HG02763 (cell line): ENCODE measurements at regions not wholly inside any gene's neighbourhood (a gene's known extent, or its start where the extent isn't known, plus 50 kb on each side); places are given as distances from the start of the nearest gene placed in this dataset.
"Not testable (repeated sequence)": the region's sequence is repeated elsewhere in the genome, so short reads cannot be mapped to it uniquely, and the experiment has no call there.

Experiments
- ATAC-seq: cut with Tn5 transposase; IDR thresholded peaks from one replicate; pipeline ENCODE4 v1.9.1; 2021; ENCODE audit warnings: mild to moderate bottlenecking, moderate library complexity; ENCODE audit not compliant: unreplicated experiment

DNA sequence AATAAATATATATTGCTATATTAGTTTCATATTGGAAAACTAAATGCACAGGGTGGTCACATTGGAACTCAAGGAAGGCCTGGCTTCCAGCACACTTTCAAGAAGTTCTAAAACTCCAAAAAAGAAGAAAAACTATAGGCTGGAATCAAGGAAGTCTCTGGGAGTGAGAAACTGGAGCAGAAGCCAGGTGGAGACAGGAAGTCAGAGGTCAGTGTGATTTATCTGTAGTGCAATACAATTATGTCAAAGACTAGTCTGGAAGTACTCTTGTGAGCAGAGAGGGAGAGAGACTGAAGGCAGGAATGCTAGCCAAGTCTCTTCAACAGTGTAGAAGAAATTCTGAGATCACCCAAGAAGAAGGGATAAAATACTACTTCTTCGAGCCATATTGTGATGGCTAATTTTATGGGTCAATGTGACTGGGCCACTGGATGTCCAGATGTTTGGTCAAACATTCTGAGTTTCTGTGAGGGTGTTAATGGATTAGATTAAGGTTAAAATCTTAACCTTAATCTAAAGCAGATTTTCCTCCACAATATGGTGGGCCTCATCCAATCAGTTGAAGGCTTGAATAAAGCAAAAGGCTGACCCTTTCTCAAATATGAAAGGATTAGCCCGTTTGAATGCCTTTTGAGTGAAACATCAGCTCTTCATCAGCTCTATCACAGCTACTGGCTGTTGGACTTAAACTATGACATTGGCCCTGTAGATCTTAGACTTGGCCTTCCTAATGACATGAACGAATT, 208.0 kb downstream of the TDRD15 start:
- ATAC-seq: no peak

- ATAC-seq: no peak
These were observed 209.3 kb downstream of the TDRD15 start for GRCh38 chr2:21332993-21333625.

- no peak for ATAC-seq
These were observed 209.9 kb downstream of the TDRD15 start for GRCh38 chr2:21333684-21334083.

GRCh38 chr2:21346984-21347383, 223.2 kb downstream of the TDRD15 start:
- ATAC-seq: no peak

DNA sequence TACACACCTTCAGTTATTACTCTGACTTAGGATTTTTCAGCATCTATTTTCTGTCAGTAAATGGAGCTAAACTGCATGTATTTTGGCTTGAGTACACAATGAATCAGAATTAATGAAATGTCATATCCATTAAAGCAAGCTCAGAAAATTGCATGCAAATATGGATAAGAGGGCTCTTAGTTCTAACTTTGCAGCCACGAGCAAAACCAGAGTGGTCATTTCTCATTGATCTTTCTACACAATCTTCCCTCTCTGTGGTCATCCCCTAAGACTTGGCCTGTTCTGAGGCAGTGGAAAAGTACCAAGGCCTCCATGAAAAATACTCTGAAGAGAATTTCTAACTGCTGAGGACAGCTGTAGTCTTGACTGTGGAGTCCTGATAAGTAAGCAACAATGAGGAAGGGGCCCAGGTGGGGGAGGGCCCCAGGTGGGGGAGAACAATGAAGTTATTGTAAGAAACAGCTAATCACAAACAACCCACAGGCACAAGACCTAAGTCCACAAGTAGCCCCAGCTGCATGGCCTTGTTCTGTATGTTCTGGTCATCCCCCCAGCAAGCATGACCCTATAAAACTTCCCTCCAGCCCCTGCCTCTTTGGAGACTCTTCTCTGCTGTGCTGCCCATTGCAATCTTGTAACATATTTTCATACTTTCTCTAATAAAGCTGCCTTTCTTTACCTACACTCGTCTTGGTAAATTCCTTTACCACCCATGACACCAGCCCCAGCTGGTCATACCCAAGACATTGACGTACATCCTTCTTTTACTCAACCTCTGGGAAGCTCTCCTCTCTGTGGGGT, 230.3 kb downstream of the TDRD15 start:
- ATAC-seq: no peak

DNA sequence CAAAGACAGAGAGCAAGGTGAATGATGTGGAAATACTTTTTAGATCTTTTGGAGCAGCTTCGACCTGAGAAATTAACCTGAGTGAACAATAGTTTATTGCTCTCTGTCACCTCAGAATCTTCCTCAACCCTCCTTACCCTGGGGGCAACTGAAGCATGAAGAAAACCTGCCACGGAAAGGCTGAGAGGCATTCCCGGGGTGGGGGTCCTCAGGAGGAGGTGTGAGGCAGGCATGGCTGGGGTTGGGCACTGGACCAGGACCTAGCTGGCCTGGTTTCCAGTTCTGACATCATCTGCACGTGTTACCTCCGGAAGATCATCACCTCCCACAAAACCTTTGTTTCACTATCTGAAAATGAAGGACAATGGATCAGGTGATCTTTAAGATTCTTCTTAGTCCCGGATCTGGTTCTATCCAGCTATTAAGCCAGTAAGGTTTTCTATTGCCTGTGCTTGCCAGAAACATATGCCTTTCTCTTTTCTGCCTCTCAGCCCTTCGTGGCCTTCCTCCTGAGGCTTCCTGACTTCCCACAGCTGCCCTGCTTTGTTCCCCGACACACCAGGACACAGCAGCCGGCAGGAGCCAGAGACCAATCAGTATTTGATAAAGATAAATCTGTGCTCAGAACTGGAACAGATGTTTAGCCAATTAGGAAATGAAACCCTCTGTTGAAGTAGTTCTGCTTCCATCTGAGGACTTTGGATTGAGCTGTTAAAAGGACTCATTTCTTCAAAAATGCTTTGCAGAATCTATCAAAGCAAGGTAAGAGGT, 232.5 kb downstream of the TDRD15 start:
- ATAC-seq: no peak

- no peak for ATAC-seq
These were observed 233.1 kb downstream of the TDRD15 start for GRCh38 chr2:21356857-21357255.

DNA sequence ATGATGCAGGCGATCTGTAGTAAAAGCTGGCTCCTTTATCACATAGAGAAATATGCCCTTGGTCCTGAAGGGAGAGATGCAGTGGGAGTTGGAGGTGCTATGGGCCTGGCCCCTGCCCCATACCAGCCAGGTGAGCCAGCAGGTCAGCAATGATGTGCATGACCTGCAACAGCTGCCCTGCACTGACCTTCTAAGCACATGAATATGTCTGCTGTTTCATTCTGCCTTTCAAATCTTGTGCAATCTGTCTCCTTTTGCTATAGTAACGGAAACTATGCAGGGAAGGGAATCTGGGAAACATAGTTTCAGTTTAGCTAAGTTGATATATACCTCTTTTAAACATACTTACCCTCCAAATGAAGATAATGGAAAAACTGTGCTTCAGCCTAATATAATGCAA, 235.2 kb downstream of the TDRD15 start:
- ATAC-seq: no peak

DNA sequence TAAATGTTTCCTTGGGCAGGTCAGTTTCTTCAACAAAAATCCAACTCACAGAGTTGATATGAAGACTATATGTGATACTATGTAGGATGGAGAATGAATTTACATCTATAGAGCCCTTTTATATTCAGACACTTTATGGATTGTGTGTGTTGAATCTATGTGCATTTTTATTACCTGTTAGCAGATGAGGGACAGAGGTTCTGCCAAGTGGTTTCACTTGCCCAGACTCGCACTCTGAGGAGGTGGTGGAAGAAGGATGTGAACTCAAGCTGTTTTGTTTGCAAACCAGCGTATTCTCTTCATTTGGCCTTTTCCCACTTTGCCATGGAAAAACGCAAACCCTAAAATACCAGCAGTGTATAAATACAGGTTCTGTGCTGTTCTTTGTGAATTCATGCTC, 237.6 kb downstream of the TDRD15 start:
- no peak for ATAC-seq

DNA sequence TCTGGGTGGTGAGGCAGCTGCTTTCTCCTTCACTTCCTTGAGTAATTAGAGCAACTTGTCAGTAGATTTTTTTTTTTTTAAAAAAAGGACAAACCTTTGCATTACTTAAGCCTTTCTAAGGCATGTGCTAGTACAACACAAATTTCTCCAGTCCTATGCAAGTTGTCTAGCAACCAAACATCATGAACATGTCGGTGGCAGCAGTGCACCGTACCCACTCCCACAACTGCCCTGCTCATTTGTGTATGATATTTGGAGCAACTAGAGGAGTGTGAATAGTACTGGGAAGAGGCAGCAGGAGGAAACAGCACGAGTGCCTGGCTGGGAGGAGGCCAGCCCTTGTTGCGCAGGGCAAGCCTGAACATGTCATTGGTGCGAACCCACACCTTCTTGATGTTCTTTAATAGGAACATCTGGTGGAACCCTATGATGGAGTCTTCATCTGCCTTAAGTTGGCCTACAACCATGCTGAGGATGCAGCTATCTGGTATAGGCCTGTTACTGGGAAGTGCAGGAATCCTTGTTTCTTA, 238.3 kb downstream of the TDRD15 start:
- ATAC-seq: no peak

DNA sequence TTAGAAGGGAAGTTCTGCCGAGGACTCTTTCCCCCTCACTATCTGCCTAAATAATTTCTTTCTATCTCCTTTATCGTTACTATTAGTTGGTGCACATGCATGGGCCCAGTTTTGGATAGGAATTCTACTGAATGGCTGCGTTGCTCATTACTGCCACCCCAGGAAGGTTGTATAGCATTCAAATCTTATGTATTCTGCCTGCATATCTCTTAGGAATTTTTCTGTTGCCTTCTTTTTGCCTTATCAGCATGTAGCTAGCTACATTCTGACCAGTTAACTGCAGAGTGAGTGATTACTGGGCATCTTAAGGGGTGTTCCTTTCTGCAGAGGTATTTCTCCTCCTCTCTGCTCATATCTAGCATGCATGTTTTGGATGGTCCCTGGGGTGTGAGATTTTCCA, 239.6 kb downstream of the TDRD15 start:
- no peak for ATAC-seq

GRCh38 chr2:21367421-21367820, 243.7 kb downstream of the TDRD15 start:
- no peak for ATAC-seq

GRCh38 chr2:21369787-21370186, 246.0 kb downstream of the TDRD15 start:
- ATAC-seq: no peak

GRCh38 chr2:21371499-21372003, 247.8 kb downstream of the TDRD15 start:
- ATAC-seq: no peak

DNA sequence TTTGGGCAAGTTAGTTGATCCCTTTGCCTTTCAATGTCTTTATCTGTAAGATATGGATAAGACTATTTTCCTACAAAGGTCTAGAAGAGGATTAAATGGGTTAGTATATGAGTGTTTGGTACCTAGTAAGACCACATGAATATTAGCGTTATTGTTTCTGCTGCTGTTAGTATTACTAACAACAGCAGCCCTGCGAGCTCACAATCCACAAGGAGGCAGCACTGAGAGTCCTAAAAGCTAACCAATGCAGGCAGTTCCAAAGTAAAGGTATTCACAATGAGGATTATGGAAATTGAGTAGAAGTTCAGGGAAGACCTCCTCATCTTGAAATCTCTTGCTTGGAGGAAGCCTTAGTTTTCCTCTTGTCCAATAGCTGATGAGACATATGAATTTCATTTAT, 248.9 kb downstream of the TDRD15 start:
- no peak for ATAC-seq

DNA sequence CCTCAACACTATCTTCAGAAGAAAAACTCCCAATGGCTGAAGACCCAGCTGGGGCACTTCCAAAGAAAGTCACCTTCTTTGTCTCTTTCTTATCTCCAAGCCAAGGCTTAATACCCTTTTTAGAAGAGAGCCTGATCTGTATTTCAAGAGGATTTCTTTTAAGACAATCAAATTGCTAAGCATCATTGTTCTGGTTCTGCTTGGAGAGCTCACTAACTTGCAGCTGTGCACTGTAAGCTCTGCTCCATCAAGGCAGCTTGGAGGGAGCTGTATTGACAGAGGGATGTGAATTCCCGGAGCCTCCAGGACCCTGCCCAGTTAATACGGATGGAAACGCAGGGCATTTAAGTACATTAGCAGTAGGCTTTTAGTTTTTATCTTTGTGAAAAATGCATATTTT, 253.1 kb downstream of the TDRD15 start:
- ATAC-seq: no peak

DNA sequence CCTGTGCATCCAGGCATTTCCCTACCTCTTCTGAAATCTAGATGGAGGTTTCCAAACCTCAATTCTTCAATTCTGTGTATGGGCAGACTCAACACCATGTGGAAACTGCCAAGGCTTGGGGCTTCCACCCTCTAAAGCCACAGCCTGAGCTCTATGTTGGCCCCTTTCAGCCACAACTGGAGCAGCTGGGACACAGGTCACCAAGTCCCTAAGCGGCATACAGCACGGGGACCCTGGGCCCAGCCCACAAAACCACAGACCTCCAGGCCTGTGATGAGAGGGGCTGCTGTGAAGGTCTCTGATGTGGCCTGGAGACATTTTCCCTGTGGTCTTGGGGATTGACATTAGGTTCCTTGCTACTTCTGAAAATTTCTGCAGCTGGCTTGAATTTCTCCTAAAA, 255.4 kb downstream of the TDRD15 start:
- ATAC-seq: no peak

GRCh38 chr2:21379668-21380067, 255.9 kb downstream of the TDRD15 start:
- not testable (repeated sequence) for ATAC-seq

GRCh38 chr2:21381421-21381820, 257.7 kb downstream of the TDRD15 start:
- no peak for ATAC-seq

- ATAC-seq: no peak
These were observed 259.1 kb downstream of the TDRD15 start for GRCh38 chr2:21382701-21383520.
